IPS-20b (cell line): ENCODE measurements at regions not wholly inside any gene's neighbourhood (a gene's known extent, or its start where the extent isn't known, plus 50 kb on each side); places are given as distances from the start of the nearest gene placed in this dataset.

Experiments
- H3K27ac ChIP-seq: one replicate; pipeline ENCODE4 v1.5.1; 2013; ENCODE audit warnings: low read length
- H3K27me3 ChIP-seq: 2 replicates; pipeline ENCODE4 v1.6.1; 2013; ENCODE audit warnings: mild to moderate bottlenecking, low read length, inconsistent platforms; ENCODE audit not compliant: insufficient read depth
- H3K36me3 ChIP-seq: 2 replicates; pipeline ENCODE4 v1.6.1; 2013; ENCODE audit warnings: low read depth, mild to moderate bottlenecking, inconsistent platforms, low read length, moderate library complexity; ENCODE audit not compliant: insufficient read depth
- H3K4me1 ChIP-seq: 2 replicates; pipeline ENCODE4 v1.6.1; 2013; ENCODE audit warnings: mild to moderate bottlenecking, control low read depth, inconsistent platforms, low read length, moderate library complexity; ENCODE audit not compliant: insufficient read depth
- H3K4me3 ChIP-seq: 2 replicates; pipeline ENCODE4 v1.5.1; 2013; ENCODE audit warnings: mild to moderate bottlenecking, low read length, inconsistent platforms
- H3K9ac ChIP-seq: 2 replicates; pipeline ENCODE4 v1.6.1; 2013; ENCODE audit warnings: low read depth, mild to moderate bottlenecking, inconsistent platforms, low read length, moderate library complexity
- H3K9me3 ChIP-seq: 2 replicates; pipeline ENCODE4 v1.6.1; 2013; ENCODE audit warnings: mild to moderate bottlenecking, low read depth, low read length, inconsistent platforms; ENCODE audit not compliant: insufficient read depth

- Histone ChIP-seq H3K9ac (no peak overlapping the region), H3K4me1 (no peaks in the 10 kb centered on the region), H3K9me3 (no peaks in the 10 kb centered on the region), H3K27ac (no peak overlapping the region), H3K4me3 (no peak overlapping the region), H3K36me3 (no peaks in the 10 kb centered on the region), H3K27me3 (no peaks in the 10 kb centered on the region)
These were observed 255.6 kb downstream of the PREX1 start for GRCh38 chr20:48571949-48572847.

- no peaks in the 10 kb centered on the region for H3K36me3 ChIP-seq
These were observed 258.1 kb downstream of the PREX1 start for GRCh38 chr20:48569679-48570078.

DNA sequence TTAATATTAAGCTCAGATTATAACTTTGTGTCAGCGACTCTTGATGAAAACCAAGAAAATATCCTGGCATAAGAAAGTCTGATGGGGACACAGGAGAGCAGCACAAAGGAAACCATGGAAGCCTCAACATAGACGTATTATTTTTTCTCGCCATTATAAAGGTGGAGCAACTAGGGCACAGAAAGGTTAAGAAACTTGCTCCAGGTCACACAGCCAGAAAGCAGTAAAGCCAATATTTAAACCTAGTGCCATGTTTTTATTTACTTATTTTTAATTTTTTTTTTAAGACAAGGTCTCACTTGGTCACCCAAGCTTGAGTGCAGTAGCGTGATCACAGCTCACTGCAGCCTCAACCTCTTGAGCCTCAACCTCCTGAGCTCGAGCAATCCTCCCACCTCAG is 259.3 kb downstream of the PREX1 start:
- H3K4me1 ChIP-seq, result no peaks in the 10 kb centered on the region
- no peak overlapping the region for H3K9ac ChIP-seq
- H3K4me3 ChIP-seq, result no peak overlapping the region
- no peaks in the 10 kb centered on the region for H3K27me3 ChIP-seq
- H3K9me3 ChIP-seq, result no peaks in the 10 kb centered on the region
- H3K27ac ChIP-seq, result no peak overlapping the region
- H3K36me3 ChIP-seq, result no peaks in the 10 kb centered on the region

More at GRCh38 chr20:48569679-48570078, 258.1 kb downstream of the PREX1 start:
- Histone ChIP-seq H3K9me3 (no peaks in the 10 kb centered on the region), H3K9ac (no peak overlapping the region), H3K4me3 (no peak overlapping the region), H3K4me1 (no peaks in the 10 kb centered on the region), H3K27ac (no peak overlapping the region), H3K27me3 (no peaks in the 10 kb centered on the region)

GRCh38 chr20:48567145-48567544 is 260.7 kb downstream of the PREX1 start:
- H3K27ac ChIP-seq, result no peak overlapping the region
- H3K9me3 ChIP-seq, result no peaks in the 10 kb centered on the region
- no peak overlapping the region for H3K9ac ChIP-seq
- H3K36me3 ChIP-seq, result no peaks in the 10 kb centered on the region
- H3K4me3 ChIP-seq, result no peak overlapping the region
- no peaks in the 10 kb centered on the region for H3K27me3 ChIP-seq
- no peaks in the 10 kb centered on the region for H3K4me1 ChIP-seq

DNA sequence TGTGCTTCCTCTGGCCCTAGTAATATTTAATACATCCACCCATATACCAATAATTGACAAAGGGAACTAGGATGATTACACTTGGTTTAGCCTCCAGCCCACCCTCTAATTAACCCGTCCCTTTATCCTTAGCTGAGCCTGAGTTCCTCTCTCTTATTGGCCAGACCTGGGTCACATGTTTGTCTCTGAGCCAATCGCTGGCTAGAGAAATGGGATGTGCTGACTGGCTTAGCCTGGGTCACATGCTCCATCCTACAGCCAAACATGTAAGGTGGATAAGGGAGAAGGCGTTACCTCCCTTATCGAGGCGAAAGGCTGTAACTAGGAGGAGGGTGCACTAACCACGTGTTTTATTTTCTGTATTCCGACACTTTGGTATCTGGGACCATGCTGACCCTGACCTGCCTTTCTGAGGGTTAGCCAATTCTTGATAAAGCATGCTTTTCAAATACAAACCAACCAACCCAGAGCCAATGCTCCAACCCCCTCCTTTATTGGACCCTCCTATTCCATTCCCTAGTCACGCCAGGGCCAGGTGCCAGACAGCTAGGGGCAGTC is 262.7 kb downstream of the PREX1 start:
- no peaks in the 10 kb centered on the region for H3K27me3 ChIP-seq
- H3K27ac ChIP-seq, result no peak overlapping the region
- H3K9me3 ChIP-seq, result no peaks in the 10 kb centered on the region
- no peak overlapping the region for H3K9ac ChIP-seq
- no peak overlapping the region for H3K4me3 ChIP-seq
- H3K36me3 ChIP-seq, result no peaks in the 10 kb centered on the region
- no peaks in the 10 kb centered on the region for H3K4me1 ChIP-seq

DNA sequence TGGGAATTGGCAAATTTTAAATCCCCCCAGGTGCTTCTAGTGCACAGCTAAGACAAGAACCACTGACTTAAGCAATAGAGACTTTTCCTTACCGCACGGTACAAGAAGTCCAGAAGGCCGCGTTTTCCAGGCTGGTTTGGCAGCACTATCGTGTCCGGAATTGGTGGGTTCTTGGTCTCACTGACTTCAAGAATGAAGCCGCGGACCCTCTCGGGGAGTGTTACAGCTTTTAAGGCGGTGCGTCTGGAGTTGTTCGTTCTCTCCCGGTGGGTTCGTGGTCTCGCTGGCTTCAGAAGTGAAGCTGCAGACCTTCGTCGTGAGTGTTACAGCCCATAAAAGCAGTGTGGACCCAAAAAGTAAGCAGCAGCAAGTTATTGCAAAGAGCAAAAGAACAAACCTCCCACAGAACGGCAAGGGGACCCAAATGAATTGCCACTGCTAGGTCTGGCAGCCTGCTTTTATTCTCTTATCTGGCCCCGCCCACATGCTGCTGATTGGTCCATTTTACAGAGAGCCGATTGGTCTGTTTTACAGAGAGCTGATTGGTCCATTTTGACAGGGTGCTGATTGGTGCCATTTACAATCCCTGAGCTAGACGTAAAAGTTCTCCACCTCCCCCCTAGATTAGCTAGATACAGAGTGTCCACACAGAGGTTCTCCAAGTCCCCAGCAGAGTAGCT is 264.5 kb downstream of the PREX1 start:
- Histone ChIP-seq H3K4me1 (0 out of 2 replicates have a peak, but pooled peaks cover 2% of the 10 kb centered on the region), H3K9ac (no peak overlapping the region), H3K4me3 (no peak overlapping the region), H3K36me3 (no peaks in the 10 kb centered on the region), H3K27ac (no peak overlapping the region), H3K9me3 (no peaks in the 10 kb centered on the region), H3K27me3 (no peaks in the 10 kb centered on the region)

DNA sequence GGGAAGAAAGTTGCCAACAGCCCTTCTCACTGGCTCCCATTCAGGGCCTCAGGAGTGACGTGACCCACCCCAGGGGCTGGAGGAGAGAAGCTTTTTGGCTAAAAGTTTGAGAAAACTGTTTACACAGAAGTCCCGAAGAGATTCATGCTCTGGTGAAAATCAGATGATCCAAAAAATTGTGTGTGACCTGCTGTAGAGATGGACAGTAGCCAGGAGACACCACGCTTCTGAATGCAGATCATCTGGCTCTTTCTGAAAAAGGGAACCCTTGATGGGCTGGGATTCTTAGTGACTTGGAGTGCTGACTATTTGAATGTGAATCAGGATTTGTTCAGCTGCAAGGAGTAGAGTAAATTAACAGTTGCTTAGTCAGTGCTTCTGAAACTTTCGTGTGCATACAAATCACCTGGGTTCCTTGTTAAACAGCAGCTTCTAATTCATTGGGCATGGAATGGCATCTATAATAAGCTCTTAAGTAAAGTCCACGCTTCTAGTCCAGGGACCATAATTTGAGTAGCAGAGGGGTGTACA is 265.1 kb downstream of the PREX1 start:
- H3K9me3 ChIP-seq, result no peaks in the 10 kb centered on the region
- no peak overlapping the region for H3K4me3 ChIP-seq
- no peak overlapping the region for H3K27ac ChIP-seq
- no peaks in the 10 kb centered on the region for H3K36me3 ChIP-seq
- no peaks in the 10 kb centered on the region for H3K27me3 ChIP-seq
- H3K9ac ChIP-seq, result no peak overlapping the region
- H3K4me1 ChIP-seq, result 0 out of 2 replicates have a peak, but pooled peaks cover 2% of the 10 kb centered on the region

- no peak overlapping the region for H3K27ac ChIP-seq
- no peaks in the 10 kb centered on the region for H3K36me3 ChIP-seq
- 0 out of 2 replicates have a peak, but pooled peaks cover 2% of the 10 kb centered on the region for H3K4me1 ChIP-seq
These were observed 268.9 kb downstream of the PREX1 start for GRCh38 chr20:48558906-48559305.

GRCh38 chr20:48557380-48557779 is 270.4 kb downstream of the PREX1 start:
- H3K4me3 ChIP-seq, result no peak overlapping the region
- H3K27me3 ChIP-seq, result no peaks in the 10 kb centered on the region
- H3K27ac ChIP-seq, result no peak overlapping the region
- H3K9ac ChIP-seq, result no peak overlapping the region
- 0 out of 2 replicates have a peak, but pooled peaks cover 2% of the 10 kb centered on the region for H3K4me1 ChIP-seq
- no peaks in the 10 kb centered on the region for H3K9me3 ChIP-seq
- no peaks in the 10 kb centered on the region for H3K36me3 ChIP-seq

More at GRCh38 chr20:48558906-48559305, 268.9 kb downstream of the PREX1 start:
- Histone ChIP-seq H3K9me3 (no peaks in the 10 kb centered on the region), H3K9ac (no peak overlapping the region), H3K27me3 (no peaks in the 10 kb centered on the region), H3K4me3 (no peak overlapping the region)

GRCh38 chr20:48556956-48557355 is 270.8 kb downstream of the PREX1 start:
- H3K4me1 ChIP-seq, result 0 out of 2 replicates have a peak, but pooled peaks cover 2% of the 10 kb centered on the region
- H3K36me3 ChIP-seq, result no peaks in the 10 kb centered on the region
- H3K9ac ChIP-seq, result no peak overlapping the region
- H3K27ac ChIP-seq, result no peak overlapping the region
- H3K4me3 ChIP-seq, result no peak overlapping the region
- H3K27me3 ChIP-seq, result no peaks in the 10 kb centered on the region
- no peaks in the 10 kb centered on the region for H3K9me3 ChIP-seq

DNA sequence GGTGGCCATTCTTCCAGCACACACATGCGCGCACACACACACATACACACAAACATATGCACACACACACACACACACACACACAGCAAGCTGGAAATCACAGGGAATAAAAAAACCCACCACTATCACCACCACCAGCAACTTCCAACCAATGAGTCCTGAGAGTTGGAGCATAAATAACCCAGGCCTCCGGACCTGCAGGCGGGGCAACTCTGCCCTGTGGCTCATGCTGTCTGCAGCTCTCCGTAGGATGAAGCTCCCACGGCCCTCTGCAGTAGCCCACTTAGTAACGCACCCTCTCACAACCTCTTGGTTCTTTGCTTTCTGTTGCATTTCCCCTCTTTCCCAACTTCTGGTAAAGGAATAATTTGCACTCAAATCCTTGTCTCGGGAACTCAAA is 275.2 kb downstream of the PREX1 start:
- H3K9ac ChIP-seq, result no peak overlapping the region
- H3K9me3 ChIP-seq, result no peaks in the 10 kb centered on the region
- no peaks in the 10 kb centered on the region for H3K27me3 ChIP-seq
- H3K27ac ChIP-seq, result no peak overlapping the region
- H3K36me3 ChIP-seq, result no peaks in the 10 kb centered on the region
- H3K4me3 ChIP-seq, result no peak overlapping the region
- H3K4me1 ChIP-seq, result no peaks in the 10 kb centered on the region
